Myocyte (in vitro differentiated cells): ENCODE measurements at regions not wholly inside any gene's neighbourhood (a gene's known extent, or its start where the extent isn't known, plus 50 kb on each side); places are given as distances from the start of the nearest gene placed in this dataset.
A peak's percentile ranks its signal among the peaks of the same experiment; 100 is the strongest.

Experiments used
- DNase-seq: peaks from one replicate; pipeline ENCODE4 v3.0.0-alpha.2; 2012; ENCODE audit warnings: low read depth

DNA sequence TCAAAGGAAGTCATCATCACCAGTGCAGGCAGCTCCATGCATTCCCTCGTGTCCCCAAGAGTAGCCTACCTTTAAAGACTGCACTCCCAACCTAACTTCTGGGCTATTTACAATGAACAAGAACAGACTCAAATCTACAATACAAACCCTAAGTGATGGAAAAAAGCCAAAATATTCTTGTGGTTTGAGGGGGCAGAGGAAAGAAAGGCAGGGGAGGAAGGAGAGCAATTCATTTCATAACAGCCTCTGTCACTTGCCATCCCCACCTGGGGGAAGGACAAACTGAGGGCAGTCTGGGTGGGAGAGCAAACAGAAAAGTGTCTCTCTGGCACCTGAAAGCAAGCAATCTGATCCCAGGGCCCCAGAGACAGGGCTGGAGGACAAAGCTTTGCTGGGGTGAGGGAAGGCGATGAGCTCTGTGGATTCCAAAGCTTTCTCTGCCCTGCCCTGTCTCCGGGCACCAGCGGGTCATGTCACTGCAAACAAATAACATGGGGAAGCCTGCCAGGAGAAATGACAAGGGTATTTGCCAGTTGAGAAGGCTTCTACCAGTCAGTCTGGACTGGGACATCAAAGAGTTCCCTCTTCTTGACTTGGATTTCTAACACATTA, 528.0 kb upstream of the TNP1 start:
- DNase-seq = peak; percentile 83

DNA sequence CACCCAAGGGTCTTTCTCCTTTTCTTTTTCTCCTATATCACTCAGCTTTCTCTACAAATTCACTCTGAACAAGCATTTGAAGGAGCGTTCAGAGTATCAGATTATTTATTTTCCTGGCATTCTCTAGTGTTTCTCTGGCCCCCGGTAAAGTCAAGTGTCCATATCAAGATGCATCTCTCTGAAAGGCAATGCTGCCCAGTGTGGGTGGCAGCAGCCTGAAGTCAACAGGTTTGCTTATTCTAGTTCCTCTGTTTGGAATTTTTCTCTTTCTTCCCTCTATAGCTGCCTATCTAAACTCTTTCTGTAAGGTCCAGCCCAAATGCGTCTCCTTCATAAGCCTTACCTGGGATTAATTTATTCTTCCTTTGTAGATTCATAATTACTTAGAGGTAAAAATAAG, 526.2 kb upstream of the TNP1 start:
- DNase-seq = no peak

DNA sequence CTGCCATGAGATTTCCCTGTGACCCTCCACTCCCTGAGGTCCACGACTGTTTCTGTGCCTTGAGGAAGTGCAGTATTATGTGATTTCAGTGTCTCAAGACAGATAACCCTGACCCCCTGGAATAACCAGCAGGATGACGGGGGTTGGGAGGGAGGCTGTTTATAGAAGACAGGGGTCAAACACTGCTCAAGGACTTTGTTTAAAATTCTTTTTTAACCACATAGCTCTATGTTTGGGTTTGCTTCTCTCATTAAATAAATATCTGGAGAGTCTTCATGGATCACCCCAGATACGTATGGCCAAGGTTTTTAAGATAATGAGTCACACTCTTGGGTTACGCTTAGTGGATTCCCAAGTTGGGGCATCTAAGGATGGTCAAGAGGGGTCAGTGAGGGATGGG, 523.8 kb upstream of the TNP1 start:
- DNase-seq = no peak

DNA sequence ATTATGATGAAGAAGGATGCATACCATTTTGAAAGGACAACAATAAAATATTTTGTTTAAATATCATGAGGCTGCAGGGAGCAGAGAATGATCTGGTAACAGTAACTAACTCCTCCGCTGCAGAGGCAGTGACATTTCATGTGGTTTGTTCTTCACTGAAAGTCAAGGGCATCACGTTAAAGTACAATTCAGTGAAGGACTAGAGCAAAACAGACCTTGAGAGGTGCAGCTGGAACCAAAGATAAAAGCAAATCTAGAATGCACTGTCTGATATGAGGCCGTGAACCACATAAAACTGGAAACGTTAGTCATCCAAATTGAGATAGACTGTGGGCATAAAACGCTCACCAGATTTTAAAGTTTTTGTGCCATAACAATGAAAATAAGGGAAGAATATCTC, 522.9 kb upstream of the TNP1 start:
- DNase-seq = no peak

DNA sequence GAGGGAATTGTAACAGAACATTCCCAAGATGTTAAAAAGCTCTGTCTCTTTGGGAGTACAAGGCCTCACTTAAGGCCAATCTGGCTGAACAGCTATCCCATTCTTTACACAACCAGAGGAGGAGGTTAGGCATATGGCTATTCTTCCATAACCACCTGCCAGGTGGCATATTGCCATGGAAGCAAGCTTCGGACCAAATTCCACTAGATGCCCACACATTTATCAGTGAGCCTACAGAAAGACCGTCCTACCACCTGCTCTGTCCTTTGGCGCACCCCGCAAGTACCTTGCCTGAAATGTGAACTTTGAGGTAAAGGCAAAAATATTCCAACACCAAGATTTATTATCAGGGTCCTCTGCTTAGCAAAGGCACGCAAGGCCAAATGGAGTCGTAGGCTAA, 519.9 kb upstream of the TNP1 start:
- DNase-seq = no peak

DNA sequence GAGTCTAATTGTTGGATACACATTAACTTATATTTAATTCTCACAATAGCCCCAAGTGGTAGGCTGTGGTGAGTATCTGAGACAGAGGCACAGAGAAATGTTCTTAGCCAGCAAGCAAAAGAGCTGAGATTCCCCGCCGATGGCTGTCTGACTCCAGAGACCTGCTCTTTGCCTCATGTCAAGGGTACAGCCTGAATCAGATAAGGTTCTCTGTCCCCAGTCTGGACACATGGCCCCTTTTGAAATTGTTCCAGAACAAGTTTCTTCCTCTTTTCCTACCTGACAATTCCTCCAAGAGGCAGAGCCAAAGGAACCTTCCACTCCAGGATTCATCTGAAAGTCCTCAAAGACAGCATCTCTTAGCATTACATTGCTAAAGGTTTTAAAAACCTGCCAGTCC, 512.9 kb upstream of the TNP1 start:
- DNase-seq = no peak

DNA sequence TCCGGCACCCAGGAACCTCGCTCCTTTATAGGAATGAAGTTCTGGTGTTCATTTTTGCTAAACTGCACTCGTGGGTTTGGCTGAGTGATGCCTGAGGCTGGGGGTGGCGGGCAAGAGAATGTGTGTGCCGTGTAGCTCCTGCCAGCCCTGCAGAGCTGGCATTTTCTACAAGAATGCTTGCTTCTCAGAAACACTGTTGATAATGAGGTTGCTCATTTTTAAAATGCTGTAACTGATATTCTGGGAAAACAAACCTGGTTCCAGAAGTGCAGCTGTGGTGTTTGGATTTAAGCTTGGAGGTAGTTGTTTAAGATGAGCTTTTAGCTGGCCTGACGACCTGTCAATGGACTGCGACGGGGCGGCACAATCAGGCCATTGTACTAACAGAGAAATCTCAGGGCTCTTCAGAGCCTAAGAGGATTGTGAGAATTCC, 511.9 kb upstream of the TNP1 start:
- peak; percentile 43 for DNase-seq

DNA sequence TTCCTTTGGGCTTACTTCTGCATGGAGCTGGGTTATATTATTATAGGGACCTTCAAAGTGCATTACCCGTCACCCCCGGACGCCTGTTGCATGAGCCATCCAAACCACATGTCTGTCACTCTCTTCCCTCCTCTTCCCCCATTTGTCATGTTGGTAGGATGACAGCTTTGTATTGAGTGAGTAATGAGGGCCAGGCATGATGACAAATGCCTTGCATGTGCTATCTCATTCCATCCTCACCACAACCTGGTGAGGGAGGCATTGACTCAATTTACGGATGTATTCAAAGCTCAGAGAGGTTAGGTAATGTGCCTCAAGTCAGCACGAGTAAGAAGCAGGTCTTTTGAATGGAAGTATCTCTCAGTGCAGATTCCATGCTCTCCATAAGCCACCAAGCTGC, 510.5 kb upstream of the TNP1 start:
- peak; percentile 97 for DNase-seq

DNA sequence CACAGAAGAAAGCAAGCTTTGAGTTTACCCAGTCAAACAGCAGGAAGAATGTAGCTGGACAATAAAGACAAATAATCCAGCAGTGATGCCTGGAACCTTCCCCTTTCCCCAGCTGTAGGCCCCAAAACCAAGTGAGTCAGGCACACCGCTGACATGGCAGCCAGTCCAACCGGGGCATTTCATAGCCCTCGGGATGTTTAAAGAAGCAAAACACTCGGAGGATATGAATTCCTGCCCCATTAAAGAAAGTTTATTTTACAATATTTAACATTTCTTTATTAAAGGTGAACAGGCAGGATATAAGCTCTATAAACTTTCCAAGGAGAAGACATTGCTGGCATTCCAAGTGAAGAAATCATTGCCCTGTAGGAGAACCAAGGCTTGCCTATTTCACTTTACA, 507.6 kb upstream of the TNP1 start:
- DNase-seq = no peak

DNA sequence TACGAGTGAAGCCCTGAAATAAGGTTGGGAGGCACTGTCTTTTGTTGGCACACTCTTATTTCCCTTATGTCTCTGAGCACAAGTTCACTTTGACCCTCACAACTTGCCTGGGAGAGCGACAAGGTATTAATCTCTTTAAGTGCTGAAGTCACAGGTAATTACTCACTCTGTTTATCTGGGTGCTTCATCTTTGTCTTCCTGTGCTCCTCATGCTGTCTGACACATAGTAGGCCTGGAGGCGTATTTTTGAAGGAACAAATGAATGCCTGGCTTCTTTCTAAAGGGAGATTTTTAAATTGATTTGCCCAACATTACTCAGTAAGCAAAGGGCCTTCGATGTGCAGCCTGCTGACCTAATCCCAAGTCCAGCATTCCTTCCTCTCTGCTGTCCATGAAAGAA, 507.1 kb upstream of the TNP1 start:
- DNase-seq = no peak

DNA sequence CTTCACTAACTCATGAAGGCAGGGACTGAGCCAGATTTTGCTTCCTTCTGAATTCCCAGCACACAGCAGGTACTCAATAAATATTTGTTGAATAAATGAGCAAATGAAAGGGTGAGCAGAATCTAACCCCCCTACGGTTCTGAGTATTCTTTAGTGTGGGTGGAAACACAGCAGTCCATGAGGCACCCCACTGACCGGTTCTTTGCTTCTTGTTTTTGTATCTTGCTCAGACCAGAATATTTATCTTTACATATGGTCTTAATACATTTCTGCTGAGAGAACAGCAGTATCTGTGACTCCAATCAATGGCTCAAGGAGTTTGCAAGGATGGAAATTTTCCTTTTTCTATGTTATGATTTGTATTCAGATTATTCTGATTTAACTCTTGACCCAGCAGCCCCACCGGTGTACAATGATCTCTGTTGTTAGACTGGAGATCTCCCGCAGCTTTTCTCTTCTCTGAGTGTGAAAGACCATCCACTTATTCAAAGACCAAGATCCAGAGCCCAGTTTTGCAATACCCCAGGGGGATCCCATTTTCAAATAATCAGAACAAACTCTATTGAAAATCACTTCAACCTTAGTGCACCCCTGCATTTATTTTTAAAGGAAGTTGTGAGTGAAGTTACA, 506.5 kb upstream of the TNP1 start:
- DNase-seq = no peak

DNA sequence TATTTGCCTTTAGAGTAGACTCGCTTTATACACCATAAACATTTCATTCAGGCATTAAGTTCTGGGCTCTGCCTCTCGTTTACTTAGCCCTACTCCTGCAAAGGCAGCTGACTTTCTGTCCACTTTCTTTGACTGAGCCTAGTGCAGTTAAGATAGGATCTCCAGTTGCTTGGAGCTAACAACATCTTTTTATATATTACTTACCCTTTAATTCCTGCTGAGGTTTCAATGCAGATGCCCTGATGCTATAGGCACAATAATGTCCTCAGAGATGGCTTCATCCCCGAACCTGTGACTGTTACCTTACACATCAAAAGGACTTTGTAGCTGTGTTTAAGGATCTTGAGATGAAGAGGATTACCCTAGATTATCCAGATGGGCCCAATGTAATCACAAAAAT, 505.8 kb upstream of the TNP1 start:
- no peak for DNase-seq

DNA sequence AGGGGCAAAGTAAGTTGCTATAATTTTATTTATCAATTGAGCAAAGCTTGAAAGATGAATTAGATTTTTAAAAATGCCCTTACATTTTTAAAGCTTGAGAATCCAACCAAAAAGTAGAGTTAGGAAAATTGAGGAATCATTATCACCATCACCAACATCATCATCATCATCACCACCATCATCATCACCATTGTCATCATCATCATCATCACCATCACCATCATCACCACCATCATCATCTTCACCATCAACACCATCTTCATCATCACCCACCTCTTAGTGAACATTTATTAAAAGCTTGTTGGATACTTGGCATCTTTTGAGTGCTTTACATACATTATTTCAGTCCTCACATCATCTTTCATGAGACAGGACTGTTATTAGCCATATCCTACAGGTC, 504.4 kb upstream of the TNP1 start:
- DNase-seq = no peak

DNA sequence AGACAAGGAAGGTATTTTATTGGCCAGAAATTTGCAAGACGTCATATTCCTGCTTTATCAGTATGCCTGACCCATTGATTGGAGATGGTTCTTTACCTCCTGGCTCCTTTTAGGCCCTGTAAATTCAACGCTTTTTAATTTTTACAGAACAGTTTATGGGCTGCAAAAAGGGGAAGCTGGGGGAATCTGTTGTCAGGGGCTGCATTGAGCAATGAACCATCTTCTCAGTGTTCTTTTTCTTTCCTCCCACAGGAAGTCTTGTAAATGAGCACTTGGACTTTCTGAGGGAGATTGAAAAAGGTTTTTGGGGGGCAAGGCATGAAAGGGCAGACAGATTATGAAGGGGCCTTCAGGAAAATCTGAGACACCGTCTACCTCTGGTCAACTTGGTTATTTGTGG, 503.6 kb upstream of the TNP1 start:
- DNase-seq = no peak

DNA sequence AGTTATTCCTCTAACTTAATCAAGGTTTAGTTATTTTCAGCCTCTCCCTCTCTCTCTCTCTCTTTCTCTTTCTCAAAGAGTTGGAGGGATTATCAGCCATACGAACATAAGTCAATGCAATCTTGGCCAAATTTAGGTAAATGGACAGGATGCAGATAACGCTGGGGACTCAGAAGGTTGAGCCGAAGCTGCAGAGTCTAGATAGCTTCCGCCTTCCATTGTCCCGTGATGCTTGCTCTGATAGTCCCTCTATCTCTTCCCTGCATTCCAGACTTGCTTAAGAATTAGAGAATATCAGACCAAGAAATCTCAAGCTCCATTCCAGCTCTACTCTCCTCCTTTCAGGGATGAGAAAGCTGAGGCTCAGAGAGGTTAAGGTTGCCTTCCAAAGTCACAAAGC, 502.8 kb upstream of the TNP1 start:
- no peak for DNase-seq

DNA sequence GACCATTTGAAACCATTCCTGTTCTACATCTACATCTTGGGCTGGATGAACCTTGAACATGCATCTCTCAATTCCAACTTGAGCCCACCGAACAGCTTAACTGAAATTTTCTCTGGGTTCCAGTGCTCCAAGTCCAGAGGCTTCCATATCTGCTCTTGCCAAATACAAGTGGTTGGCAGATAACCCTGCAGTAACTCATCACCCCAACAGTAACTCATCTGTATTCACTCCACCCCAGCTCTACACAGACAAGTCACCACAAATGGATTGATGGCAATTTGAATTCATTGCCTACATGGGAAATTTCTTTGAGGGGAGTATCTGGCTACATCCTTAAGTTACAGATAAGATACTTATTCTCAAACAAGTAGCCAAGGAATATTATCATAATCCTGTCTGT, 502.4 kb upstream of the TNP1 start:
- DNase-seq = no peak

DNA sequence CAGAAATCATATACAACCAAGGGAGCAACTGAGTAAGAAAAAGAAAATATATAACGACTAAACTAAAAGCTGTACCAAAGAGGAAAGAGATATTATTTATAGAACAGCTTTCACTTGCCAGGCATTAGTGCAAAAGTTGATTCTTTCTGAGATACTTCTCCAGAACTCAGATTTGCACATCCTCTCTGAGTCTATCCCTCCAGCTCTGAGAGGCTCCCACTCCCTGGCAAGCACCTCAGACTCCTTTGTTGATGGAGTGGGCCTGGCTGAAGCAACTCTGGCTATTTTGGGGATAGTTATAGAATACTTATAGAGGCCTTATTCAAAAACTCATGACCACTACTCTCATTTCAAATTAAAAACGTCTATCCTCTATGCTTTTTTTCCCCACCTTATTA, 501.6 kb upstream of the TNP1 start:
- no peak for DNase-seq

DNA sequence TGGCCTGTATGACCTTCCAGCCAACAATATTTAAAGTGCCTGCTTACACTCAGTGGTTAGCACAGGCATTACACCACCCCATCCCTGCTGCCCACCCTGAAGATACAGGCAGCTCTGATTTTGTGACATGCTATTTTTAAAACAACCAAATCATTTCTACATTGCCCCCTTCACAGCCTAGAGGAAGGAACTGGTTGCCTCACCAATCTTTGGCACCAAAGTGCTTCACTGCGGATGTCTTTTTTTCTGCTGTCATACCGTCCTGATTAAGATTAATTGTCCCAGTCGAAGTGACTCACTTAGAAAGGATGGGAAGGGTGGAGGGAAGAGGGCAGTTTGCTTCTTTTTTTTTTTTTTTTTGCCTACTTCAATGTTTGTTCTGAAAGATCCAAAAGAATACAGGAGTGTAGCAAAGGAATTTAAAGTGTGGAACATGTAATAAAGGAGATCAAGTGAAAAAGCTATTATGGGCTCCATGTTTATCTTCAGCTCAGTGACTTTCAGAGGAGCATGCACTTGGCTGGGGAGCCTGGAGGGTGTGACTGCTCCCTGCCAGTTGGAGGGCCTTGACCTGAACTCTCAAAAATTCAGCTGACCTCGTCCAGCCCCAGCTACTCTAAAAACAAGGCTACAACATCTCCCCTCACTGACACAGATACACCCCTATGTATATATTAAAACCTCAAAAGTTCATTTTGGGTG, 501.1 kb upstream of the TNP1 start:
- peak; percentile 66 for DNase-seq

DNA sequence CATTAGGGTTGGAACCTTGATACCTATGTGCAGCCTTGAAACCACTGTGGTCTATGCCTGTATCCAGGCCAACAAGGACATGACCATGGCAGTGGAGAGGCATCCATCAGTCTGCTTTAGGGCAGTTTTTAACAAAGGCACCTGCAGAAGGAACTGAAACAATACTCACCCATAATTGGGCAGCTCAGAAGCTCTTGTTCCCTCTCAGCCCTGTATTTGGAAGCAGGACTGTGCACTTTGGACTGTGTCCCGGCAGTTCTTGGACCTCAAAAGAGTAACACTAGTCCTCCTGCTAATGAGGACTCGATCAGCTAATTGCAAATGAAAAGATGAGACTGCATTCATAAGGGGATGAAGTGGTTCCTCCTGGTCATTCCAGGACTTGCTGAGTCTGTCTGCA, 500.2 kb upstream of the TNP1 start:
- DNase-seq = no peak

DNA sequence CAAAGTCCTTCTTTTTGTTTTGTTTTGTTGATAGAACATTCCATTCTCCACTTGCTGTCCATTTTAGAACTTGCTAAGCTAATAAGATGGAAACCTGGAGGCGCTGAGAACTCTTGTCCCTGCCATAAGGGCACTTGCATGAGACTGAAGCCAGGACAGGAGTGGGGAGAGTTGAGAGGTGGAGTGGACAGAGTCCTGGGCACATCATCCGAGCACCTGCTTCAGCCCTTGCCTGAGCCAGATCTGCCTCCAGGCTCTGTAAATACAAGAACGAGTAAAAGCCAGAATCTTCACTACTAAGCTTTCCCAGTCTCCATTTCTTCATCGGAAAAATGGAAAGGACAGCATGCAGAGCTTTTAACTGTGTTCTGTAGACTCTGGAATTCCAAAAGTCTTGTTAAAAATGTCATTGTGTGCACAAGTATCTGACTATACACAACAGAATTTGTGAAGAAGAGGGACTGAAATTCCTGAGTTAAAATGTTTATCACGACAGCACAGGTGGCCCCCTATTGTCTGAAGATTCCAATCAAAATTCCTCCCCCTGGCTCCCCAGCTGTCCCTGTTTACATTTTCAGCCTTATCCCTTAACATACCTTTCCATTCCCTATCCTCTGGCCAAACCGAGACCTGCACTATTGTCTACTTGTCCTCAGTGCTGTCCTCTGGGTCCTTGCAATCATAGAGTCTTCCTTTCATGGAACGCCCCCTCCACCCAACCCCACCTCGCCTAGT, 498.2 kb upstream of the TNP1 start:
- DNase-seq = no peak

DNA sequence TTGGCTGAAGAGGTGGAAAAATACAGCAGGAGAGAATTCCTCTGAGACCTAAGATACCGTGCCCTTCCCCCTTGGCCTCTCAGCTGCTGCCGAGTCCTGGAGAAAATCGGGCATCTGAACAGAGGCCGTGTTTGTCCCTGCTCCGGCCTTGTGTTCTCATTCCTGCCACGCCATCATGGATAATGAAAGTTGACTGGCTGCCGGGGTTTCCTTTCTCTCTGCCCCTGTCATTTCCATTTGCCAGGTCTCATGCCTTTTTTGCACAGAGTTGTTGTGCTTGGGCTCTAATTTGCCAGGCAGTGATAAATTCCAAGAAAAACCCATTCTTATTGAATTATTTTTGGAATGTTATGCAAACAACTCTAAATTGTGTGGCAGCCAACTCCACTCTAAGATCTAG, 496.9 kb upstream of the TNP1 start:
- DNase-seq = peak; percentile 69

DNA sequence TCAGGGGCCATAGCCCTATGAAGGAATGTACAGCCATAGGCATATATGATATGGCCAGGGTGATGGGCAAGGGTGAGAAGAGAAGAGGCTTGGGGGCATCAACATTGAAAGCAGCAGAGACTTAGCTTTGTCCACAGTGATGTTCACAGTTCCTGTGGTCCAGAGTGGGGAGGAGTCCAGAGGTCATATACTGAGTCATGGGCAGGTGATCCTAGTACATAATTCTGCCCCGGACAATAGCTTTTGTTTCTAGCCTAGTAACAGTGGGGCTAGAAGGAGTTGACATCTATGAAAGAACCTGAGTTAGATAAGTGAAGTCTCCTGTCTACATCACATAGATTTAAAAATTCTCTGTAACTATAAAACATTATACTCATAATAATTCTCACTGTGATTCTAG, 496.3 kb upstream of the TNP1 start:
- no peak for DNase-seq
